GM18909 (cell line): ENCODE measurements at regions not wholly inside any gene's neighbourhood (a gene's known extent, or its start where the extent isn't known, plus 50 kb on each side); places are given as distances from the start of the nearest gene placed in this dataset.
"Not testable (repeated sequence)": the region's sequence is repeated elsewhere in the genome, so short reads cannot be mapped to it uniquely, and the experiment has no call there.

Experiments used
- ATAC-seq: cut with Tn5 transposase; IDR thresholded peaks from one replicate; pipeline ENCODE4 v1.9.1; 2021; ENCODE audit warnings: mild to moderate bottlenecking; ENCODE audit not compliant: unreplicated experiment, poor library complexity

- no peak for ATAC-seq
Measured at GRCh38 chr6:112946051-112946450, 598.9 kb downstream of the RFPL4B start.

DNA sequence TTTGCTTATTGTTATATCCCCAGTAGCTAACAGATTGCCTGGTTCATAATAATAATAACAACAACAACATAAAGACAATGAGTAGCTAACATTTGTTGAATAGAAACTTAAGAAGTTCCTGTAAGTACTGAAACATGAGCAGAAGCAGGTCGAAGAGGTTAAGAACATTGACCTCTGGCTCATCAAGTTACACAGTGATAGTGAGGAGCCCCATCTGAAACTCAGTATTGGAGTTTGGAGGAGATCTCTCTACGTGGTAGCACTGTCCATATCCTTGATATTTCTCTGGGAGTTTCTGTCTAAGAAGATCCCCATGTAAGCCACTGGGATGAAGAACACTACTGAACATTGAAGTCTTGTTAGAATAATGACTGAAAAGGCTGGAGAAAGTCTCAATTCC, 600.4 kb downstream of the RFPL4B start:
- no peak for ATAC-seq

DNA sequence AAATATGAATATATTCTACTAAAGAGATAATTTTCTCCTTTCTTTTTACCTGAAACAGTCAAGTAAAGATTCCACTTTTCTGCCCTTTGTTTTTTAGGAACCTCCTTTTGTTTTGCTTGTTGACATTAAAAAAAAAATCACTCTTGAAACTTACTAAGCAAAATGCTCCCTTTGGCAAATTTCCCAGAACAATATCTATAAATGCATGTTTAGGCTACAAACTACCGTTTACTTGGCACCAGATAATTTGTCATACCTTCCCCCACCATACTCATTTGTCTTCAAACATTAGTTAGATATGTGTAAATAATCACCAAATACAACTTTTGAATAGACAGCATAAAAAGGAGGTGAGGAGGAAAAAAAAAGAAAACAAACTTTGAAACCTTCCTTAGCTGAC, 604.7 kb downstream of the RFPL4B start:
- ATAC-seq, result no peak

DNA sequence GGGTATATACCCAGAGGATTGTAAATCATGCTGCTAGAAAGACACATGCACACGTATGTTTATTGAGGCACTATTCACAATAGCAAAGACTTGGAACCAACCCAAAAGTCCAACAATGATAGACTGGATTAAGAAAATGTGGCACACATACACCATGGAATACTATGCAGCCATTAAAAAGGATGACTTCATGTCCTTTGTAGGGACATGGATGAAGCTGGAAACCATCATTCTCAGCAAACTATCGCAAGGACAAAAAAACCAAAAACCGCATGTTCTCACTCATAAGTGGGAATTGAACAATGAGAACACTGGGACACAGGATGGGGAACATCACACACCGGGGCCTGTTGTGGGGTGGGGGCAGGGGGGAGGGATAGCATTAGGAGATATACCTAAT, 608.6 kb downstream of the RFPL4B start:
- ATAC-seq, result not testable (repeated sequence)

- ATAC-seq, result no peak
Measured at GRCh38 chr6:112956696-112957535, 609.8 kb downstream of the RFPL4B start.

GRCh38 chr6:112957536-112957916, 610.4 kb downstream of the RFPL4B start:
- no peak for ATAC-seq

- not testable (repeated sequence) for ATAC-seq
Measured at GRCh38 chr6:112960130-112960529, 613.0 kb downstream of the RFPL4B start.

GRCh38 chr6:112967974-112968373, 620.8 kb downstream of the RFPL4B start:
- no peak for ATAC-seq

DNA sequence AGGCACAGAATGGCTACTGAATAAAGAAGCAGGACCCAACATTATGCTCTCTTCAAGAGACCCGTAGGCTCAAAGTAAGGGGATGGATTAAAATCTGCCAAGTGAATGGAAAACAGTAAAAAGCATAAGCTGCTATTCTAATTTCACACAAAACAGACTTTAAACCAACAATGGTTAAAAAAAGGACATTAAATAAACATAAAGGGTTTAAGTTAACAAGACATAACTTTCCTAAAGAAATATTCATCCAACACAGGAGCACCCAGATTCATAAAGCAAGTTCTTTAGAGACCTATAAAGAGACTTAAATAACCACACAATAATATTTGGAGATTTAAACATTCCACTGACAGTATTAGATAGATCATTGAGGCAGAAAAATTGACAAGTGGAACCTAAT, 624.5 kb downstream of the RFPL4B start:
- ATAC-seq, result no peak

DNA sequence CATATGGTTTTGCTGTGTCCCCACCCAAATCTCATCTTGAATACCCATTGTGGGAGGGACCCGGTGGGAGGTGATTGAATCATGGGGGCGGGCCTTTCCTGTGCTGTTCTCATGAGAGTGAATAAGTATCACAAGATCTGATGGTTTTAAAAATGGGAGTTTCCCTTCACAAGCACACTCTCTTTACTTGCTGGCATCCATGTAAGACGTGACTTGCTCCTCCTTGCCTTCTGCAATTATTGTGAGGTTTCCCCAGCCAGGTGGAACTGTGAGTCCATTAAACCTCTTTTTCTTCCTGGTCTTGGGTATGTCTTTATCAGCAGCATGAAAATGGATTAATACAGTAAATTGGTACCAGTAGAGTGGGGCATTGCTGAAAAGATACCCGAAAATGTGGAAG, 627.8 kb downstream of the RFPL4B start:
- not testable (repeated sequence) for ATAC-seq

DNA sequence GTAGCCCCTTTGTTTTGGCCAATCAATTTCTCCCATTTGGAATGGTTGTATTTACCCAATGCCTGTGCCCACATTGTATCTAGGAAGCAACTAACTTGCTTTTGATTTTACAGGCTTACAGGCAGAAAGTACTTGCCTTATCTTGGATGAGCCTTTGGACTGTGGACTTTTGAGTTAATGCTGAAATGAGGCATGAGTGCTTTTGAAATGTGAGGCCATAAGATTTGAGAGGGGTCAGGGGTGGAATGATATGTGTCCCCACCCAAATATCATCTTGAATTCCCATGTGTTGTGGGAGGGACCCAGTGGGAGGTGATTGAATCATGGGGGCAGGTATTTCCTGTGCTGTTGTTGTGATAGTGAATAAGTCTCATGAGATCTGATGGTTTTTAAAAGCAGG, 629.4 kb downstream of the RFPL4B start:
- ATAC-seq, result not testable (repeated sequence)

GRCh38 chr6:112979830-112980229, 632.7 kb downstream of the RFPL4B start:
- no peak for ATAC-seq

DNA sequence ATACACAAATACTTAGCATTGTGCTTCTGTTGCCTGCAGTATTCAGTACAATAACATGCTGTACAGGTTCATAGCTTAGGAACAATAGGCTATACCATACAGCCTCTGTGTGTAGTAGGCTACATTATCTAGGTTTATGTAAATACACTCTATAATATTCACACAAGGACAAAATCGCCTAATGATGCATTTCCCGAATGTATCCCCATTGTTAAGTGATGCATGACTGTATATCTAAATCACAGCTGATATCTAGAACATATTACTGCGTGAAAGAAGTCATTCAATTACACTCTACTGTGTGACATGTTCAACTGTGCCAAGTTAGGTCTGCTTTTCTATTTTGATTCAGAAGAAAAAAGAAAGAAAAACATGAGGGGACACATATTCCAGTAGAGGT, 633.5 kb downstream of the RFPL4B start:
- ATAC-seq, result no peak

GRCh38 chr6:112983713-112984261, 636.7 kb downstream of the RFPL4B start:
- ATAC-seq, result no peak

DNA sequence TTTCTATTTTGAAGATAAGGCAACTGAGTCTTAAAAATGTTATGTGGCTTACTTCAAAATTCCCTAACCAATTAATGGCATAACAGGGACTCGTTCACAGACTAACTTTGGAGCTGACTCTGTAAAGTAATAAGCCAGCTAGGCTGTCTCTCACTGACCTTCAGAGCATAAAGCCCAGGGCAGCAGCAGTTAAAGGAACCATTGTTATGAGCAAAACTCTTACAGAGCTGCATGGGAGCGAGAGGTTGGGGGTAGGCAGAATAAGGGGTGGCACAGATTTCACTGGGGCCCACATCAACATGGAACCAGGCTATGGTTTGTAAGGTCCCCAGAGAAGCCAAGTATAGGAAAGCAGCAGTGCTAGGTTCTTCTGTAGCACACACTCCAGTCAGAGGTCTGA, 637.8 kb downstream of the RFPL4B start:
- ATAC-seq, result no peak

GRCh38 chr6:112986321-112986720, 639.2 kb downstream of the RFPL4B start:
- no peak for ATAC-seq

GRCh38 chr6:112988748-112989147, 641.6 kb downstream of the RFPL4B start:
- no peak for ATAC-seq

DNA sequence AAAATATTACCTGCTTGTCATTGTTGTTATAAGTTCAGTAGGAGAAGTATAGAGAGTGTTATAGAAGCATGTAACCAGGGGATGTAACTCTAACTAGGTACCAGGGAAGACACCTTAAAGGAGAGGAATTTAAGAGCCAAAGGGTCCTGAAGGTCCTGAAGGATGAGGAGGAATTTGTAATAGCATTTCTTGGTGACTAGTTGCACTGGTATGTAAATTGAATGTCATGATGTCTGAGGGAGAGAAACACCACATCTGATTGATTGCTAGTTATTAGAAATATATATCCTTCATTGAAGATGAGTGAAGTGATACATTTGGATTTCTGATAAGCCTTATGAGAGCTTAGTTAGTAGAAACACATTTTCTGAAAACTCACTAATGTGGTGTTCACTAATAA, 643.8 kb downstream of the RFPL4B start:
- no peak for ATAC-seq

DNA sequence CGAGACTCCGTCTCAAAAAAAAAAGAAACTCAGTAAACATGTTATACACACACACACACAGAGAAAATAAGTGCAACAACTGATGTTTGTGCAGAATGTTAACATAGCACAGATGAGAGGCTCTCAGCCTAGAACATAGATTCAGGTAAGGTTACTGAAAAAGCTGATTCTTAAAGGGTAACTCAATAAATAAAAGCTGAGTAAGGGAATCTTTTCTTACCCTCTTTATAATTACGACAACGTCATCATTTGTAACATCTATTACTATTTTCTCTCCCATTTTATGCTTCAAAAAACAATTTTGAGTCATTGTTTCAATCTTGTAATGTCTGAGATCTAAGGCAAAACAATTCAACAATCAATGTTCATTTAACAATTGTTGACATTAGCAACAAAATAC, 644.8 kb downstream of the RFPL4B start:
- no peak for ATAC-seq

- no peak for ATAC-seq
Measured at GRCh38 chr6:112997421-112998085, 650.4 kb downstream of the RFPL4B start.

DNA sequence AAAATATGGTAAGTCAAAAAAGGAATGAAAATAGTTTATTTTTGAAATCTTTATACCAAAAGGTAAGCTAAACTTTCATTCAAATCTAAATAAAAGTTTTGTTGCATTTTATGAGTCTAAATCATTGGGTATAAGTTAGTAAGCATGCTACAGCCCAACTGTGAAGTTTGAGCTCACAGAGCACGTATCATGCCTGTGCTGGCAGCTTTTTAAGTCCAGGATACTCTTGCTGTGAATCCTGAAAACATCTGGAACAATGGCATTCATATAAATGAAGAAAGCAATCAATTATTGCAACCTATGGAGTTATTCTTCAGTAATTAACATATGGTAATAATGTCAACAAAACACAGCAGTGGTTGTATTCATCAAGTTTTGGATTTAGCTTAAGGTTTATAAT, 656.9 kb downstream of the RFPL4B start:
- no peak for ATAC-seq
